Neural crest cell (in vitro differentiated cells): ENCODE measurements at regions not wholly inside any gene's neighbourhood (a gene's known extent, or its start where the extent isn't known, plus 50 kb on each side); places are given as distances from the start of the nearest gene placed in this dataset.

ENCODE experiments used
- DNase-seq: peaks from one replicate; pipeline ENCODE4 v3.0.0; 2021; ENCODE audit warnings: low read depth, mixed read lengths, low spot score
- H3K27ac Mint-ChIP-seq: one replicate; pipeline ENCODE4 v1.8.0; 2021; ENCODE audit warnings: mild to moderate bottlenecking, mixed read lengths; ENCODE audit not compliant: unreplicated experiment
- H3K27me3 Mint-ChIP-seq: 2 replicates; pipeline ENCODE4 v1.8.0; 2021; ENCODE audit warnings: low read depth, mild to moderate bottlenecking, mixed read lengths
- H3K36me3 Mint-ChIP-seq: 2 replicates; pipeline ENCODE4 v1.8.0; 2021; ENCODE audit warnings: low read depth, mild to moderate bottlenecking, mixed read lengths
- H3K4me1 Mint-ChIP-seq: 2 replicates; pipeline ENCODE4 v1.8.0; 2021; ENCODE audit warnings: mixed read lengths
- H3K4me3 Mint-ChIP-seq: one replicate; pipeline ENCODE4 v1.8.0; 2021; ENCODE audit warnings: mild to moderate bottlenecking, mixed read lengths
- H3K9me3 Mint-ChIP-seq: 2 replicates; pipeline ENCODE4 v1.8.0; 2021; ENCODE audit warnings: mixed read lengths
- TF ChIP-seq, protein P1 (sequence below): fragments of 200-600 bp; sonication (generic); conservative IDR thresholded peaks from 2 replicates; pipeline ENCODE4 v1.5.0; 2021; ENCODE audit warnings: antibody characterized with exemption, mild to moderate bottlenecking

DNA sequence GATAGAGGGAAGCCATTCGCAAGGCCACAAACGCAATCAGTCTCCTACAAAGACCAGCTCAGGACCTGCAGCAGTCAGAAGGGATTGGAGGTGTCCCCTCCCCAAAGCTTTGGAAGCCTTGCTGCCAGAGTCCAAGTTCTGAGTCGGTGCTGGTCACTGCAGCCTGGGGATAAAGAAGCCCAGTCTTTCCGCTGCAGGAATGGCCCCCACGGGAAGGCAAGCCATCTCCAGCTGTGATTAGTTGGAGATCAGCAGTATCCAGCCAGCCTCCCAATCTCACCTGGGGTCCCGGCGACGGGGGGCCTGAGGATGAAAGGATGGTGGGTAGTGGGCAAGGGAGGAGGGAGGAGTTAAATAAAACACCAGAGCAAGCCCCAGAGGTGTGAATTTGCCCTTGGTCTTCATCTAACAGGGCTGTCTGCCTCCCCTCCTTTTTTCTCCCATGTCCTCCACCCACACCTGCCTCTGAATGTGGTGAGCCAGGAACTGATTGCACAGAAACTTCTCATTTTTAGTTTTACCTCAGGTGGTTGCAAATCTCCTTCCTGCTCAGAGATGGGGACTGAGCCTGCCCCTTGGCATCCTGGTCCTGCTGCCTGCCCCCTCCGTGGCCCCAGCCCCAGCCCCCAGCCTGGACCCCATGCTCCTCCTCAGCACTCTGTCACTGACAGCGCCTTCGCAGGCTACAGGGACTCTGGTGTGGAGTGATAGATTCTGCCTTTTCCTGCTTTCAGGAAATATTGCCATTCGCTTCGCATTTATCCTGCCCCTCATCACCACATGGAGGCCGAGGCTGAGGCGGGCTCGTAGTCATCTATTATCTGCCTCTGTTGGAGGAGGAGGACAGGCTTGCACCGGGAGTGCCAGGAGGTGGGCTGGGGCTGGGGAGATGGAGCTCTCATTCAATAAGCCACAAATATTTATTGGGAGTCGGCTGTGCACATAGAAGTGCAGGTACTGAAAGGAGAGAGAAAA, 262.9 kb upstream of the SDK2 start:
- Mint-ChIP-seq H3K36me3 (no peaks in the 10 kb centered on the region), H3K27me3 (peaks cover 80% of the 10 kb centered on the region), H3K9me3 (peaks cover 2% of the 10 kb centered on the region), H3K4me3 (no peak overlapping the region), H3K27ac (no peak overlapping the region), H3K4me1 (peaks cover 2% of the 10 kb centered on the region)
- DNase-seq = no peak
- TF ChIP-seq, protein P1, sequence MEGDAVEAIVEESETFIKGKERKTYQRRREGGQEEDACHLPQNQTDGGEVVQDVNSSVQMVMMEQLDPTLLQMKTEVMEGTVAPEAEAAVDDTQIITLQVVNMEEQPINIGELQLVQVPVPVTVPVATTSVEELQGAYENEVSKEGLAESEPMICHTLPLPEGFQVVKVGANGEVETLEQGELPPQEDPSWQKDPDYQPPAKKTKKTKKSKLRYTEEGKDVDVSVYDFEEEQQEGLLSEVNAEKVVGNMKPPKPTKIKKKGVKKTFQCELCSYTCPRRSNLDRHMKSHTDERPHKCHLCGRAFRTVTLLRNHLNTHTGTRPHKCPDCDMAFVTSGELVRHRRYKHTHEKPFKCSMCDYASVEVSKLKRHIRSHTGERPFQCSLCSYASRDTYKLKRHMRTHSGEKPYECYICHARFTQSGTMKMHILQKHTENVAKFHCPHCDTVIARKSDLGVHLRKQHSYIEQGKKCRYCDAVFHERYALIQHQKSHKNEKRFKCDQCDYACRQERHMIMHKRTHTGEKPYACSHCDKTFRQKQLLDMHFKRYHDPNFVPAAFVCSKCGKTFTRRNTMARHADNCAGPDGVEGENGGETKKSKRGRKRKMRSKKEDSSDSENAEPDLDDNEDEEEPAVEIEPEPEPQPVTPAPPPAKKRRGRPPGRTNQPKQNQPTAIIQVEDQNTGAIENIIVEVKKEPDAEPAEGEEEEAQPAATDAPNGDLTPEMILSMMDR = no peak

DNA sequence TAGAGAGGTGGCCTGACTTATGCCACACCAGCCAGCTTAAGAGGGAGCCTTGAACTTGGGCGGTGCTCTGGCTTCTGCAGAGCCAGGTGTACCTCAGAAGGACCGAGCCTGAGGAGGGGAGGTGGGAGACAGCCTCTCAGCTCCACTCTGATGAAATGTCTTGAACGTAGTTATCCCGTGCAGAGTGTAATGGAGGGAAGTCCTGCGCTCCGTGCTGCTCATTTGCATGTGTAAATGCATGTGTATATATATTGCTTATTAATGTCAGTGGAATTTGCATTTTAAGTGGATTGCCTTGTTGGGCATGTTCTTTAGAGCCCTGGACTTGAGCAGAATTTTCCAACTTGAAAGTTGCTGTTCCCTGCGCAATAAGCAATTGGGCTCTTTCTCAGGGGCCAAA, 264.9 kb upstream of the SDK2 start:
- H3K36me3 Mint-ChIP-seq = no peaks in the 10 kb centered on the region
- H3K27ac Mint-ChIP-seq = no peak overlapping the region

DNA sequence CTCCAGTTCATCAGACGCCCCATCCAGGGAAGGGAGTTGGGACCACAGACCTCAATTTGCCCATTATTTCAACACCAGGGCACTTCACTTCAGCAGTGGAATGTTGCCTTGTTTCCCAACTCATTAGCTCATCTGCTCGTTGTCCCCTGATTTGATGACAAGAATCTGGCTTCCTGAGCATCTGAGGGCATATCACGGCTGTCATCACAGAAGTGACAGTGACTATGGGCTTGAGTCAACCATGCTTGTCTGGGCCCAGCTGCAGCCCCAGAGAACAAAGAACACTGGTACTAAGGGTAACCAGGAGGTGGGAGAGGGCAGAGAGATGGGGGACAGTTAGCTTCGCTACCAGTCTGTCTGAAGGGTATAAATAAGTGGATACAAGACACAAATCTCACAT, 266.0 kb upstream of the SDK2 start:
- no peaks in the 10 kb centered on the region for H3K36me3 Mint-ChIP-seq
- peaks cover 78% of the 10 kb centered on the region for H3K27me3 Mint-ChIP-seq
- DNase-seq = no peak

More for the DNA sequence above, 264.9 kb upstream of the SDK2 start:
- no peaks in the 10 kb centered on the region for H3K4me1 Mint-ChIP-seq
- TF ChIP-seq, protein P1 = no peak
- DNase-seq = no peak
- no peak overlapping the region for H3K4me3 Mint-ChIP-seq
- H3K9me3 Mint-ChIP-seq = peaks cover 2% of the 10 kb centered on the region
- peaks cover 78% of the 10 kb centered on the region for H3K27me3 Mint-ChIP-seq

DNA sequence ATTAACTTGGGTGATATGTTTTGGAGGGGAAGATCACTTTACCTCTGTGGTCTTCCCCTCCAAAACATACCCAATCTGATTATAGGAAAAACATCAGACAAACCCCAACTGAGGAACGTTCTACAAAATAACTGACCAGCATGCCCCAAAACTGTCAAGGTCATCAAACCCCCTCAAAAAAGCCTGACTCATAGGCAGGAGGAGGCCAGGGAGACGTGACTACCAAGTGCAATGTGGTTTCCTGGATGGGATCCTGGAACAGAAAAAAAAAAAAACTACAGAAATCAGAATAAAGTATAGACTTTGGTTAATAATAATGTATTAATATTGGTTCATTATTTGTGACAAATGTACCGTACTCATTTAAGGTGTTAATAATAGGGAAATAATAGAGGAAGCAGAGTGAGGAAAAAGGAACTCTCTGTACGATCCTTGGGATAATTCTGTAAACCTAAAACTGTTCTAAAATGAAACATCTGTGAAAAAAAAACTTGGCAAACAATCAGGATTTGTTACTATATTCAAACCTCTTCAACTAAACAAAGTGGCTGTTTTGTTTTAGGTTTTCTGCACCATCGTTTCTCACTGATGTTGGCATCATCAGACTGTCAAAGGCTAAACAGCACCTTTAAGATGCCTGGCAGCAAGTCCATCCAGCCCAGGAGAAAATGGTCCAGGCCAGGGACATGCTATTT, 266.7 kb upstream of the SDK2 start:
- Mint-ChIP-seq H3K4me1 (no peaks in the 10 kb centered on the region), H3K9me3 (peaks cover 2% of the 10 kb centered on the region), H3K4me3 (no peak overlapping the region), H3K27me3 (peaks cover 74% of the 10 kb centered on the region), H3K27ac (no peak overlapping the region), H3K36me3 (no peaks in the 10 kb centered on the region)
- DNase-seq = no peak
- TF ChIP-seq, protein P1 = no peak

More for the DNA sequence above, 266.0 kb upstream of the SDK2 start:
- Mint-ChIP-seq H3K4me1 (no peaks in the 10 kb centered on the region), H3K4me3 (no peak overlapping the region), H3K9me3 (peaks cover 3% of the 10 kb centered on the region), H3K27ac (no peak overlapping the region)
- TF ChIP-seq, protein P1 = no peak

DNA sequence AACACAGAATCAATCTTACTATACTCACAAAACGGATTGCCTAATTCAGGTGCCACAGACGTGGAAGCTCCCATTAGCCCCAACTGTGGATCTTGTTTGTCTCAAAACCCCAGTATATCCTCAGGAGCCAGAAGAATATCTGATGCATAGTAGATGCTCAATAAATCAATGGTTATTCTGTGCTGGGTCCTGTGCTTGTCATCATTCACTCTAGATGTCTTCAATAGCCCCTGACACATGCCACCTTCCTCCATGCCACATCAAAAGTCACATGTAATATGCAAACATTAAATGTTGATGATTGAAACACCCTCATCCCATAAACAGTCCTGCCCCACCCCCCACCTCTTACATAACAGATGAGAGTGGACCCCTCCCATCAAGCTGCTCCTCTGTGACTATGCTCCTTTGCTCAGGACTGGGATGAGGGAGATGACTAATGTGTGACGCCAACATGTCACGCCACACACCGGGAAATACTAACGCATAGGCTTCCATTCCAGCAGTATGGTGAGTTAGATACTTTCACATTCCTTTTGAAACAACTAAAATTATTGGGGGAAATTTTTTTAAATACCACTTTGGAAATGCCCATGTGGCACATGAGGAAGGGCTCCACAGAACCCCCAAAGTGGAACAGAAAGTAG, 267.6 kb upstream of the SDK2 start:
- Mint-ChIP-seq H3K36me3 (no peaks in the 10 kb centered on the region), H3K9me3 (peaks cover 2% of the 10 kb centered on the region), H3K27me3 (peaks cover 68% of the 10 kb centered on the region), H3K4me3 (no peak overlapping the region), H3K27ac (no peak overlapping the region), H3K4me1 (no peaks in the 10 kb centered on the region)
- TF ChIP-seq, protein P1 = no peak
- DNase-seq = no peak
